AML-193 (cell line): ENCODE measurements at regions not wholly inside any gene's neighbourhood (a gene's known extent, or its start where the extent isn't known, plus 50 kb on each side); places are given as distances from the start of the nearest gene placed in this dataset.

Source experiments
- DNase-seq, 2 experiments: peaks; one replicate each; lab custom pipeline; 2025; lab: John Stamatoyannopoulos, UW

DNA sequence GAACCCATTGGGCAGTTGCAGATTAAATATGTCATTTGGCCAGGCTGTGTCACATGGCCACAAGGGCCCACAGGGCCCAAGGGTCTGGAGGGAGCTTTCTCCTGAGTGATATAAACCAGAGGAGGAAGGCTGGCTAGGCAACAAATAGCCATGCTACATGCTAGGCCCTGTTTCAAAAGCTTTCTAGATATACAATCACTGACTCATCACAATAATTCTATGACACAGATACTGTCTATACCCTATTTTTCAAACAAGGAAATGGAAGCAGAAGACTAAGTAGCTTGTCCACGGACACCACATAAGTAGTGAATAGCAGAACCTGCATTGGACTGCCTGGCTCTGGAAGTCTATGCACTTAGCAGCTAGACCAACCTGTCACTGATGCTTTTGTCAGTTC is 625.4 kb downstream of the NTRK3 start:
- DNase-seq: no peak

DNA sequence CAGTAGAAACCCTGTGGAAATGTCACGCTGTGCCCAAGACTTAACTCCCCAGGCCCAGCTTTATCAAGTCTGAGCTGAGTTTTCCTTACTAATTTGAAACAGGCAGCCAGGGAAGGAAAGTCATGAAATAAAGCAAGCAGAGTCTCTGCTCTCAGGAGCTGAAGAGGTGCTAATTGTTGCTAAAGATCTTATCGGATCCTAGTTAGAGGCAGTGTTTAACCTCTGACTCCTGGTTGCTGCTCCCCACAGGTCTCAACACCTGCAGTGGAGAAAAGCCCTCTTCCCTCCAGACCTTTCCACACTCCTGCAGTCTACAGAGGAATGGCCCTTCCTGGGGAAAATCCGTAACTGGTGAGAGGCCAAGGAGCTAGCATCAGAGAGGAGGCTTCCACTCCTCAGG is 628.2 kb downstream of the NTRK3 start:
- DNase-seq: no peak

DNA sequence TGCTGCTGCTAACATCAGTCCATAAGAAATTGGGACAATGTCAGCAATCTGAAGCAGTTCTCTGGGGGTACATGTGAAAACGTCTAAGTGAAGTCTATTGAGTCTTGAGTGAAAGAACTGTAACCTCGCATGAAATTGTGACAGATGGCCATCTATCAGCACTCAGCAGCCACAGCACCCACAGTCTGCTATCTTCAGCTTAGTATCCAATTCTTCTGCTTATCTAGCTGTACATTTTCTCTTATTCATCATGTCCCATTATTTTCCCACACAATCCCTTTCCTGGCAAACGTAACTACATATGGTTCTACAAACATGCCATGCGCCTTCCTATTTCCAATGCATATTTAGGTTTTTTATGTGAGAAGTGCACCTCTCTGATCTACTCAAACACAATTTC is 629.7 kb downstream of the NTRK3 start:
- DNase-seq: no peak

DNA sequence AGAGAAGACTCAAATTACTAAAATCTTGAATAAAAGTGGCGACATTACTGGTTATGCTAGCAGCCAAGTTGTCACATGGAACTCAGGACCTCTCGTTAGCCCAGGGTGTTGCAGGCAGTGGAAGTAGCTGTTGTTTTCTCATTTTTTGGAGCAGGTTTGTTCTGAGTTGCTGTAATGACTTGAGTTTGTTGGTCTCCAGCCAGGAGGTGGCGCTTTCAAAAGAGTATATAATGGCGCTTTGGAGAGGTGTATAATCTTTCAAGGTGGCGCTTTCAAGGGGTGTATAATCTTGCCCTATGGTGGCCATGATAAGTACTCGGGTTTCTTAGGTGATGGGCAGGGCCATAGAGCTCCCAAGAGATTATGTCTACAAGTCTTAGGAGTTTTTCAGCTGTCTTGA is 632.7 kb downstream of the NTRK3 start:
- DNase-seq: peak in 1 of 2 experiments; percentile 15

DNA sequence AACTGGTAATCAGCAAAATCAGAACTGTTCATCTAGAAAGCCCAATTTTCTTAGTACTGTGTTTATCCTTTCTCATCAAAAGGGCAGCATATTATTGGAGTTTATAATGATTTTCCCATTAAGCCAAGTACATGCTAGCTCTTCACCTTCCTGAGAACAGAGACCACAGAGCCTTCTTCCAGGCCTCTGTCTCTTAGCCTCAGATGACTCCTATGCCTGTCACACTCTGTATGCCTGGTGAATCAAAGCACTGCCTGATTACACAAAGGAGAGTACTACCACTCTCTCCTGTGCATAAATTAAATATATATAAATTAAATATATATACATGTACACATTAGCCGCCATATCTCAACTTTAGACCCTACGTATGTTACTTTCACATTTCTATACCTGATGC is 636.1 kb downstream of the NTRK3 start:
- no peak for DNase-seq

DNA sequence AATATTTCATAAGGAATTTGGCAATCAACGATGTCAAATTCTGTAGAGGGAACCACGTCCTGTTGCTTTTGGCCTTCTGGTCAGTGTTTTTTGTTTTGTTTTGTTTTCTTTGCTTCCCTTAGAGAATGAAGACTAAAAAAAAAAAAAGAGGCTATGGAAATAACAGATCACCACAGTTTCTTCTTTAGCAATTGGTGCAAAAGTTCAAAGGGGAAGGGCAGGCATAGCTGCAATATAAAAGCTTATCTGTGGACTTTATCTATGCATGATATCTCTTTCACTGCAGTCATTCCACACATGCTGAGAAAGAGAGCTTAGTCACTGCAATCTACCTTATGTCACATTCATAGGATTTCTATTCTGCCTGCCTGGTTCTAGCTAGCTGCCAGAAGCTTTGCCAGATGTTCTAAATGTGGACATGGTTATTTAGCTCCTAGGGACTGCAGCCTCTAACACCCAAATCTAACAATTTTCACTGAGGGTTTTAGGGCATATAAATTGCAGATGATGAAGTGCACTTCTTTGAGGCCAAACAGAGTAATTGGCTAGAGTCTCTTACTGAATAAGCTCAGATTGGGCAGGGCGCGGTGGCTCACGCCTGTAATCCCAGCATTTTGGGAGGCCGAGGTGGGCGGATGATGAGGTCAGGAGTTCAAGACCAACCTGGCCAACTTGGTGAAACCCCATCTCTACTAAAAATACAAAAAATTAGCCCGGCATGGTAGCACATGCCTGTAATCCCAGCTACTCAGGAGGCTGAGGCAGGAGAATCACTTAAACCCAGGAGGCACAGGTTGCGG is 637.2 kb downstream of the NTRK3 start:
- DNase-seq: no peak

DNA sequence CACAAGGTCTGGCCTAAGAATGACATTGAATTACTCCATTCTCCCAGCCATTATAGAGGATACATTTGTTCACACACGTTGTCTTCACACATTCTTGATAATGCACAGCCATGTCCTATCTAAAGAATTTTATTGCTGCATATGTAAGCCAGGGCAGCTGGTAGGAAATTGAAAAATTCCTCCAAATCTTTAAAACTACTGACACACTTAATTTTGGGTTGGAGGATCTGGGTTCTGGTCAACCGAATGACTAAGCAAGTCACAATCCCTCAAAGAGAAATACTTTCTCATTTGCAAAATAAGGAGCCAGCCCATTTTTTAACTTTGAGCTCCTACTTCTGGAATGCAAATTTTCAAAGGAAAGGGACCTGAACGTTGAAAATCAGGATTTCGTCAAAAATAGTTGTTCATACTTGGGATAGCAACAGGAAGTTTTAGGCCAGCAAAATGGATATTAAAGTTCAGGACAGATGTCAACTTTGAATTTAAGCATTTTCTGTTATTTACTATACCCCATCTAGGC is 638.3 kb downstream of the NTRK3 start:
- no peak for DNase-seq

DNA sequence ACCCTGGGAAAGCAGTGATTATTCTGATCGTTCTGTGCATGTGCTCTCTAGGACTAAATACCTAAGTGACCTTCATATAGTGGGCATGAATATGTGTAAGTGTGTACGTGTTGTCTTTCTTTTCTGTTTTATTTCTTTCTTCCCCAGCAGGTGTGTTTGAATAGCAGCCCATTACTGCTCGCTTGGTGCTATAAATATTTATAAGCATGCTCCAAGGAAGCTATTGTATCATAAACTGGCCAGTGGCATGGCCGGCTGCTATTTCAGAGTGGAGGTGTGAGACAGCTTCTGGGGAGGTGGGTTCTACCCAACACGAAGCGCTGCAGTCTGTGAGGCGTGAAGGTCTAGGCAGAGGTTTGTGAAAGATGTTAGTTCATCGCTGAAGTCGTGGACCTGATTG is 641.8 kb downstream of the NTRK3 start:
- DNase-seq: no peak

DNA sequence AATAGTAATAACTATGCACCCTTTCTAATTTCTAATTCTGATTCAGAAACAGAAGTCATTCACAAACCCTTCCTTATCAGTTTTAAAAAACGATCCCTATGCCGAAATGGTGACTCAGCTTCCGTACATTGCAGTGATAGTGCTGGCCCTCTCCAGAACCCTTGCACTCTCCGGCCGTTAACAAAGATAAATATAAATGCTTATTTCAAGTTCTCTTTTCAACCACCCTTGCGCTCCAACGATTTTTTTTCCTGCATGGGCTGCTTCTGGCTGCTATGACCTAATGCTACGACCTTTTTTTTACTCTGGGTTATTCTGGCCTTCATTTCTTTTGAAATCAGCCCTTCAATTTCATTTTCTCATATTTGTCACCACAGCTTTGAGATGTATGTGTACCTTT is 646.2 kb downstream of the NTRK3 start:
- no peak for DNase-seq

DNA sequence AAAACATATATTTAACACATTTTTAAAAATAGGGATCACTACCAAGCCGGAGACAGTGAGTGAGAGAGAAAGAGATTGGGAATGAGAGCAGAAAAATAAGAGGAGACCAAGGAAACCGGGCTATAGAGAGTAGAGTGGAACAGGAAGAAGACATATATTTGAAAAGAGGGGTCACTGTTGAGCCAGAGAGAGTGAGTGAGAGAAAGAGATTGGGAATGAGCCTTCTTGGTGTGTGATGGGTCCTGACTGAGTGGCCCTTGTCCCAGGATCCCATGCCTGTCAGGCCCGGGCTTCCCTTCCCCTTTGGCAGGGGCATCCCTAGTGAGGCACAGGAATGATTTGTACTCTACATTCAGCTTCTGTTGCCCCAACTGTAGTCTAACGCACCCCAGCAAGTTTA is 646.6 kb downstream of the NTRK3 start:
- no peak for DNase-seq

DNA sequence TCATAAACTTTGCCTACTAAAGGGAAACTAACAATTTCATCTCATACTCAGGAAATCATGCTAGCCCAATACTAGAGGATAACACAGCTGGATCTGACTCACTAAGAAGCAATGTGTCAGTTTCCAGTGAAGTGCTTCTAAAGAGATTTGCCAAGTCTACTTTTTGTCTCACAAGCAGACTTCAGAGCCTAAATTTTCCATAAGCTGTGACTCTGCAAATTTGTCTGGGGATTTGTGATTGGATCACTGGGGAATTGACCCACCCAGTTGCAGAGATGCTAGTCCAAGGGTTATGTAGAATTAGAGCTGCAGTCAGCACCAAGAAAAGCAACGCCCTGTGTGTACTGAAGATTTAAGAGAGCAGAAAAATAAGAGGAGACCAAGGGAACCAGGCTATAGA is 647.1 kb downstream of the NTRK3 start:
- no peak for DNase-seq

DNA sequence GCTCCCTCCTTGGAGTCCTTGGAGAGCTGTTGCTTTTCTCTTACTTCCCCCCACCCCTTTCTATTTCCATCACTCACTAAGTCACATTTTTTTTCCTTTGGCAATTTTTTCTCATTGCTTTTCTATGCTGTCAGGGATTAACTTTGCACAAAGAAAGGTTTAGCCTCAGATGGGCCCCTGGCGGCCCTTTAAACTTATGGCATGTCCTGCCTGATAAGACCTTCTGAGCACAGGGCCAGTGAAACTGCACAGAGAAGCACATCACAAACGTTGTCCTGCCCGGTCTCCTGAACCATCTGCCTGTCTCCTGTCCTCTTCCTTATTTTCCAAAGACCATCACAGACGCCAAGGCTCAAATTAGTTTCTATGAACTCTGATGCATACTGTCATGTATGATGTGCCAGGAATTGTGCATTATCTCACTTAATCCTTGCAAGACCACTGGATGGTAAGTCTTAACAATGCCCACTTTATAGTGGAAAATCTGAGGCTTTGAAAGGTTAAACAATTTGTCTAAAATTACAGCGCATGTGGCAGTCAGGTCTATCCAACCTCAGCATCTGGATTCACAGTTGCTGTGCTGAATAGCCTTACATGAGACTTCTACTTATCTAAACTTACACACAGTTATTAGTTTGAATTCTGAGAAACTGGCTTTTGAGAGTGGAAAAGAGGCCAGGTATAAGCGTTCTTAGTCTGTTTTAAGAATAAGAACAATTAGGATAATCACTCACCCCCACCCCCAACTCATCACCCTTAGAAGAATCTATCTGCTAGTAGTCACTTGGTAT is 648.1 kb downstream of the NTRK3 start:
- no peak for DNase-seq

DNA sequence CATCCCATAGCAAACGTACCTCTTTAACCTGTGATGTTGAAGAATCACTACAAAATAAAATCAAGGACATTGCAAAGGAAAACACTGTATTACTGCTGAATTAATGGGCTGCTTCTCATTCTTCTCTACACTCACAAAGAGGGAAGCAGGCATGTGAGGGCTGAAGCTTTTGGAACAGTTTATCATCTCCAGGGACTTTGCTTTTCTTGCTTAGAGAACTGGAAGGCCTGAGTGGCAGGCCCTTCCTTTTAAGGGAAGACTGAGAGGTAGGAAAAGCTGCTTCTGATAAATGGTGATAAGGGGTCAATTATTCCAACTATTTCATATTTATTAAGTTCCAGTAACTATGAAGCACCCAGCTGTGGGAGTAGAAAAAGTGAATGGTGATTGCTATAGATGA is 649.6 kb downstream of the NTRK3 start:
- no peak for DNase-seq

DNA sequence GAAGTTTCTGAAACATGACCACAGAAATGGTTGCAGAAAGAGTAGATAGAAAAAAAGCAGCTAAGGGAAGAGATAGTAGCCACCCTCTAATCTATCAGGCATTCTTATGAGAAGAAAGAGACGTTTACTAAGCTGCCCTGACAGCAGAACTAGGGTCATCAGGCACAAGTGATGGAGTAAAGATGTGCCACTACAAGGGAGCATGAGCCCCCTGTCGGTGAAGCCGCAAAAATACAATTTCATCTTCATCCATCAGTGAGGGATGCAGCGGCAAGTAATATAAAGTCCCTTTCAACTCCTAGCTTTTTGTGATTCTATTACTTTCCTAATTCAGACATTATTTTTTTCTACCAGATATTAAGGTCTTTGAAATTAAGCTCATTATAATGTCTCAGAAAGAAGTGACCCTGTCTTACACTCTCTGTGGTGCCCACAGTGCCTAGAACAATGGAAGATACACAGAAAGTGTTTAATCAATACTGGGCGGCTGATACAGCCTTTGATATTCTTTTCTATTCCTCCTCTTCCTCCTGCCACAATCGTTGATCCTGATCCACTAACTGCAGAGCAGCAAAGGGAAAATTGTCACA is 651.6 kb downstream of the NTRK3 start:
- no peak for DNase-seq

DNA sequence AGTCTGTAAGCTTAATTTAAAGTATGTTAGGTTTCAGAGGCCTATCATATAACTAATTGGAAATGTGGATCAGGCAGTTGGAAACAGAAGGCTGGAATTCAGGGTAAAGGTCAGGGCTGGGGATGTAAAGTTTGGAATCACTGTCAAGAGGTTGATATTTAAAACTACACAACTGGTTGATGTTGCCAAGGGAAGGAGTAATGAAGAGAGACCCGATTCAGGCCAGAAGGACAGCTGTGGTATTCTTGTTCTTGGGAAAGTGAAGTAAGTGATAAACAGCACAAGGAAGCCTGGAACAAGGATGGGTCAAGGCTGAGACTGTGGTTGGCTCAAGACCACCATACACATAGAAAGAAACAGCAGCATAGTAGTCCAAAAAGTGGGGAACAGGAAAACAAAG is 654.2 kb downstream of the NTRK3 start:
- DNase-seq: no peak

DNA sequence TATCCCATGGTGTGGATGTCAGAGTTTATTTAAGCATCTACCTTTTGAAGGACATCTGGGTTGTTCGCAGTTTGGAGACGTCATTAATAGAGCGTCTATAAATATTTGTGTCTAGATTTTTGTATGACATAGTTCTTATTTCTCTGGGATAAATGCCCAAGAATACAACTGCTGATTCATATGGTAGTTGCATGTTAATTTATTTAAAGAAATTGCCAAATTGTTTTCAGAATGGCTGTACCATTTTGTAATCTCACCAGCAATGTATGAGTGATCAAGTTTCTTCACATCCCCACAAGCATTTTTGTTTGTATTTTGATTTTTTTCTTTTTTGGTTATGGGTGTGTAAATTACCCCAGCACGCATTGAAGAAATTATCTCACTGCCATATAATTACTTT is 656.9 kb downstream of the NTRK3 start:
- no peak for DNase-seq

DNA sequence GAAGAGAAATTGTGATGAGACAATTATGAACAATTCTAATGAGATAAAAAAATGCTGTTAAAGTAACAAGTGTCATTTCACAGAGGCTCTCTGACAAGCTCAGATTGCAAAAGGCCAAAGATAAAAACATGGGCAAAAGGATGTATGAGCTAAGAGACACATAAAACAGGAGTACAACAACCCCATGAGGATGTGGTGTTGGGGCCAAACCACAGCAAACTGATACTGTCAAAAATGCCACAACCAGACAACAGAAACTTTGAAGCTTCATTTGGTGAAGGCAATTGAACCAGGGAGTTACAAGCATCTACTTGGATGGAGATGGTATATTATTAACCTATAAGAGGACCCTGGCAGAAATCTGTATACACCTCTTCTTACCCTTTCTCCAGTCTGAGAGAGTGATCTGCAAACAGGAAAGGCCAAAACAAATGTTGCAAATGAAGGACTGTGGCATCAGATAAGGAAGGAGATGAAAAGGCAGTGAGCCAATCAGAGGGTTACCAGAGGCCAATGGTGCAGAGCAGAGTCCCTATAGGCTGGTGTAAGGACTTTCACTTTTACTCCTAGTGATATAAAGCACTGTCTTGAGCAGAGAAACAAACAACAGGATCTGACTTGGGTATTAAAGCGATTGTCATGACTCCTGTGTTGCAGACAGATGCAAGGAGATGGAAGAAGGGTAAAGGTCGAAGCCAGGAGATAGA is 659.0 kb downstream of the NTRK3 start:
- no peak for DNase-seq

DNA sequence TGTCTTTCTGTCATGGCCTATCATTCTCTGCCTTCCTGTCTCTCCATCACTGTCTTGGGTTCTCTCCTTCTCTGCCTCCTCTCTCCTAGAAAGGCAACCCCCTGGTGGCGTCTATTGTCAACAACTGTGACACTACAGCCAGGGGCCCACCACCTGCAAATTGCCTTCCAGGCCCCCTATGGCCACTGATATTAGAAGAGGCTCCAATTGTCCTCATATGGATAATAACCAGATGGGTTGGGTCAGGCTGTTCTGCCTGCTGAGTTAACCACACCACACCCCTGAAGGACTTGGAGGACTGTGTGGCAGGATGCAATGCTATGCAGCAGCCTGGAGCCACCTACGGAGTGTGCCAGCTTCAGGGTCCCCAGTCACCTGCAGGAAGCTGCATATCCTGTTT is 665.0 kb downstream of the NTRK3 start:
- no peak for DNase-seq

DNA sequence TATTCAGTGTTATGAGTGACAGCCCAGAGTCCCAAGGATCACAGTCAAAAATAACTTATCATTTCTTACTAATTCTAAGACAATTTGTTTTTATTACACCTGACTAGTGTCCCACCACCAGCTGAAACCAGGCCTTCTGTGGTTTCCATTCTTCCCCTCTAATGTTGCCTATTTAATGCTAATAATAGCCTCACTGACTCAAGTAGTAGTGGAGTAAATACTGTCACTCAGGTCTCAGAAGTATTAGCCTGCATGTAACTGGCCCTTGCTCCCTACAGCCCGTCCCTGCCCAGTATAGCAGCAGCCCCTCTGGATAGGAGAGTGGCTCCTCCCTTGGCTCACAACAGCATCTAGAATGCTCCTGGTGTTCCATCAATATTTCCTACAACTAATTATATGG is 665.5 kb downstream of the NTRK3 start:
- no peak for DNase-seq

DNA sequence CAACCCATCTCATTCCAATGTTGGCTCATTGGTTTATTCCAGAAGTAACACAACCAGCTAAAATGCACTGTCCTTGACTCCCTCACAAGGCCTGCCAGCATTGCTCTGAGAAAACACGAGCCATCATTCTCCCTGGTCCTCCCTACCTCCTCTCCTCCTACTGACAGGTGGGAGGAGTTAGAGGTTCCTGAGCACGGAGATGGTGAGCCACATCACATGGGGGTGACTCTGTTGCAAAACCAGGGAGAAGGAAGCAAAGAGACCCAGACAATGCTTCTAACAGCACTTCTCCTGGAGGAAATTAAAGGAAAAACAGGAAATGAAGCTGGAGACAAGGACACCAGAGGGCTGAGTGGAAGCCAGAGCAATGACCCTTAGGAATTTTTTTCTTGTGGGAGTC is 667.4 kb downstream of the NTRK3 start:
- no peak for DNase-seq

DNA sequence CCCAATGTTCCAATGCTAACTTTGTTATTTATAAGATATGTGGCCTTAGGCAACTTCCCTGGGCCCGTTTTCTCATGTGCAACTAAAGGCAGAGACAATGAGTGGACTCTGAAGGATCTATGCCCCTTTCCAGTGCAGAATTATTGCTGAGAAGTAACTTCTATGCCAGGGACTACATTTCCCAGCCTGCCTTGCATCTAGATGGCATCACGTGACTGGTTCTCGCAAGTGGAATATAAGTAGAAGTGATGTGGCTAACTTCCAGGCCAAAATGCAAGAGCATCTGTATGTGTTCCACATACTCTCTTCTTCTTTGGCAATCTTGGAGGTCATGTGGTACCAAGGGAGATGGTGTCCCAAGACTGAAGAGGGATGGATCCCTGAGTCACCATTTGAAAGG is 674.4 kb downstream of the NTRK3 start:
- no peak for DNase-seq

DNA sequence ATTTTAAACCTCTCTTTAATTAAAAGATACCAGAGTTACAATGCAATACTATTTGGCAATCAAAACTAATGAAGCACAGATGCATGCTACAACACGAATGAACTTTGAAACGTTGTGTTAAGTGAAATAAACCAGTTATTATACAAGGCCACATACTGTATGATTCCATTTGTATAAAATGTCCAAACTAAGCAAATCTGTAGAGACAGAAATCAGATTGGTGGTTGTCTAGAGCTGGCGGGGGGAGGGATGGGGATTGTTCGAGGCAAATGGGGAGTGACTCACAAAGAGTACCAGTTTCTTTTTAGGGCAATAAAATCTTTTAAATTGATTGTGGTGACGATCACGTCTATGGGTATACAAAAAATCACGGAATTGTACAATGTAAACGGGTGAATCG is 677.0 kb downstream of the NTRK3 start:
- DNase-seq: no peak
